Left renal pelvis (tissue), 4 donors: ENCODE measurements at regions not wholly inside any gene's neighbourhood (a gene's known extent, or its start where the extent isn't known, plus 50 kb on each side); places are given as distances from the start of the nearest gene placed in this dataset.
"Not testable (repeated sequence)": the region's sequence is repeated elsewhere in the genome, so short reads cannot be mapped to it uniquely, and the experiment has no call there.

Source experiments
- DNase-seq, 4 donors: peaks; one replicate each; pipeline ENCODE4 v3.0.0-alpha.2; 2013; ENCODE audit warnings: low read depth in 4 of 4, low spot score in 3 of 4

DNA sequence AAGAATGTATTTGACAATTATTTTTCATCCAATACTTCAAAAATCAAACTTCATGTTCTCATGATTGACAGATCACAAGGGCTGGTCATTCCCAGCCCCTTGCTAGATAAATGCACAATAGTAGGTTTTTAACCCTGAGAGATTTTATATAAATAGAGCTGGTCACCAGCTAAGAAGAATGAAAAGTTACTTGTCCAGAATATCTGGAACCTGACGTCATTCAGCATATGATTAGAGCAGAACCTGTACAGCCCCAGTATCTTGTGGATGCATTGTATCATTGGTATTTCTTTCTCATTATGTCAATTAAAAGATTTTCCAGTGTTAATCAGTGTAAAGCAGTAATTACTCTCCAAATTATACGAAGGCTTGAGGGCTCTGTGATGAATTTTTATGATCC is 202.8 kb upstream of the RND3 start:
- no peak for DNase-seq

DNA sequence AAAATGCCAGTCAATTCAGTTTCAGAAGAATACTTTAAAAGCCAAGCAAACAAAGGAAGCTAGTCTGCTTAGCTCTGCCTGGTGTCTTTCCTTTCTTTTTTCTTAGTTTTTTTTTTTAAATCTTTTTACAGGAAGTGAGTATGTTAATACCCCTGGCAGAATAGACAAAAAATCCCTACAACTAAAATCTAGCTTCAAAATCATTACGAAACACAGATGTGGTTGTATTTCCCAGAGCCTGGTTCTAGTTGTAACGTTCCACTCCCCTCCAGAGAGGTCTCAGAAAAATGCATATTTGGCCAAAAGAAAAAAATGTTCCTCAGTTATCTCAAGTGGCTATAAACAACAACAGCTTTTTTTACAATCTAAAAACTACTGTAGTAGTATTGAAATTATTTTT is 202.1 kb upstream of the RND3 start:
- no peak for DNase-seq

DNA sequence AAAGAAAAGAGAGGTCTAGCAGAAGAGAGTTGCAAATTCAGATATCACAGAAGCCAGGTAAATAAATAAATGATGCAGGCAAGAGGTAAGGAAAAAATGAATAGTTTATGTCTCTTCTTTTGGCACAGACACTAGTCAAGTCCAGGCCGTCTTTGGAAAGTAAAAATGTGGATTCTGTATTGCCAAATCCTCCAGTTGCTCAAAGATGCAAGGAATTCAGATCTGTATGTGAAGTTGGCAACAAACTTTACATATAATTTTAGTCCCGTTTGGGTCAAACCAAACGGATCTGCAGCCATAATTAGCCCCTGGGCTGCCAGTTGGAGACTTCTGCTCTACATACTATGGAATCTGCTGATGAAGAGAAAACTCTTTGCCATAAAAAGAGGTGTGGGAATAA is 200.5 kb upstream of the RND3 start:
- DNase-seq, result no peak

DNA sequence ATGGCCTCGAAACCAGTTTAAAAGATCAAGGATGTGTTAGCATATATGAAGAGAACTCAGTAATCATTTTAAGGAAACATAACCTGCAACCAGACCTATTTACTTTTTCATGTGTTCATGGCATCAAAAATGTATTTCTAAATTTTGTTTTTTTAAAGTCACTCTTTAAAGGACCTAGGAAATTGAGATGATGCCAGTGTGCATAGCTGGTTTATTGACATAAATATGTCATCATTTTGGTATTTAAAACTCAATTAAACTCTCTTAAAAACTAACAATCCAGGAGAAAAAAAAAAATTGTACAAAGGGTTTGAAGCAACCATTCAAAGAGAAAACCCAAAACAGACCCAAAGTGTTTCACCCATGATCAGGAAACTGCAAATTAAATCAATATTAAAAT is 198.9 kb upstream of the RND3 start:
- DNase-seq, result no peak

DNA sequence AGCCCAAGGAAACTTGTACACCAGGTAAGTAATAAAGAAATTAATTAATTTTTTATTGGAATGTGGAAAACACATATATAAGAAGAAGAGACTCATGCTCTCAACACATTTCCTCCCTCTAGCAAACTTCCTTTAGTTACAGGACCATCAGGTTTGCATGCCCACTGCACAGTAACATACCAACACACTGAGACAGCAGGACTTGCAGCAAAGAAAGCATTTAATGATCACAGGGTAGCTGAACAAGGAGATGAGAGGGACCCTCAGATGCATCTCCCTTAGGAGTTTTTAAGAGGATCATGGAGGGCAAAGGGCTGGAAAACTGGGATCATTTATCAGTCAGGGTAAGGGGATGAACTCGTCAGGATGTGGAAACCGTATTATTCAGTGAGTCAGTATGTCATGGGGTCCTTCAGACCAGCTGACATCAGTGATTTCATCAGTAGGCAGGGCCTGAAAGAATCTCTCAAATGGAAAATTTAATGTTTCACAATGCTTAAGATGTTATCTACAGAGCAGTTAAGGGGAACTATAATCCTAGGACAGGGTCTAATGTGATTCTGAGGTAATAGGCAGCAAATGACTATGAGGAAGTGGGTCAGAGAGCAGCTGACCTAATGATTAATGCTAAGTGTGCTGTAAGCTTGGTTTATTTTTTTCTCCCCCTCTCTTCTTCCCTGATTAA is 193.8 kb upstream of the RND3 start:
- DNase-seq, result no peak

DNA sequence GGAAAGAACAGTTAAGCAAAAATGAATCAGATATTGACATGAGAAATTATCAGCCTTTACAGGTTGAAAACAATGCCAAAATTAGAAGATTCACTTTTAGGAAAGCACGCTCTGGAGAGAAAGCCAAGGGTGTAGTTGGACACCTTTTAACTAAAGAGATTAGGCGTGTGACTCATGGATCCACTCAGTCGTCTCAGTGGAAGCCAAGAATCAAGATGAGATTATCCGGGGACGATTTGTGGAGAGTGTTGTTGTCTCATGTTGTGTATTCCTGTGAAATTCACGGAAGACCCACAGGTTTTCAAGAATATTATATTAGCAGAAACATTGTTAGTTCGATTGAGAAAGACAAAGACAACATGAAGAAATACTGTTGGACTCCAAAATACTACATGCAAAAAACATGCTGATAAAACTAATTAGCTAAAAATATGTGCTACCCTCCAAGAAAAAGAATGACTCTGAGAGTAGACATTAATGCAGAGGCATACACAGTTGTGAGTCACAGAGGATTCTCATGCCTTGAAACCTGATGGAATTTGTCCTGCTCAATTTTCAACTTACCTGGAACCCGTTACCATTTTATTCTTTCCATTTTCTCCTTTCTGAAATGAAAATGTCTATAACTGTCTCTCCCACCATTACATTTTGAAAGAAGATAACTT is 192.1 kb upstream of the RND3 start:
- DNase-seq, result no peak

DNA sequence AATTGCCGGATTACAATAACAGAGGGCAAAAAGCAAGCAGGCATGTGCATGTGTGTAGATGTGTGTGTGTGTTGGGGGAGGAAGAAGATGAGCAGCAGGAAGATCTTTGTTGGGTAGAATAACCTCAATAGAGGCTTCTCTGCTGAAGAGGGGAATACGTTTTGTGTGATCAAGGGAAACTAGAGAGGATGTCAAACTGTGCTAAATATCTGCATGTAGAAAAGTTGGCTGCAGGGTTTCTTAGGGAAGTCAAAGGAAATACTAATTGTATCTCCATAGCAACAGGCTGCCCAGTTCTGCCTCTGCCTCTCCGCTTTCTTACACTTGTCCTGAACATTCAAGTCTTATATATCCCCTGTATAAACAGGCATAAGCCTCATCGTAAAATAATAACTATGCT is 190.1 kb upstream of the RND3 start:
- no peak for DNase-seq

DNA sequence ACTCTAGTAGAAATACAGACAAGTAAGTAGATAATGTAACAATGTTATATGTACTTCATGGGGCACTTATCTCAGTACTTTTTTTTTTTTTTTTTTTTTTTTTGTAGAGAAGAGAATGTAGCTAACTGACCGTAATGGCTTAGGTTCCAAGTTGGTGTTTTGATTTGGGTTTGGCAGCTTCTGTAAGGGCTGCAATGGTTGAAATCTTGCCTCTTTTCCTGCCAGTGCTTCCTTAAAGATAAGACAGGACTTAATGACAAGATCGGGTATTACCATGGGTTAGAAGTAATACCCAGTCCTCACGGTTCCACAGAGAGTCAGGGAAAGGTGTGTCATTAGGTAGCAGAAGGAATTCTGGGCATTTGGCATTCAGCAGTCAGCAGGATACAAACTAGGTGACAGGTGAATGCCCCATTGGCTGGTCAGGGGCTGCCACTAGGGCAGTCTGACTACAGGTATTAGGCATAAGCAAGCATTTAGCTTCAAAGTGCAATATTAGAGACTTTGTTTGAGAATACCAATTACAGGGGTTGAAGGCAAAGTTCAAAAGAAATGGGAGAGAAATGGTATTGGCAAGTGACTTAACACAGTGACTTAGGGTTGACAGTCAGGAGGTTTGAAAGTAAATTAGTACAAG is 189.4 kb upstream of the RND3 start:
- DNase-seq, result no peak

DNA sequence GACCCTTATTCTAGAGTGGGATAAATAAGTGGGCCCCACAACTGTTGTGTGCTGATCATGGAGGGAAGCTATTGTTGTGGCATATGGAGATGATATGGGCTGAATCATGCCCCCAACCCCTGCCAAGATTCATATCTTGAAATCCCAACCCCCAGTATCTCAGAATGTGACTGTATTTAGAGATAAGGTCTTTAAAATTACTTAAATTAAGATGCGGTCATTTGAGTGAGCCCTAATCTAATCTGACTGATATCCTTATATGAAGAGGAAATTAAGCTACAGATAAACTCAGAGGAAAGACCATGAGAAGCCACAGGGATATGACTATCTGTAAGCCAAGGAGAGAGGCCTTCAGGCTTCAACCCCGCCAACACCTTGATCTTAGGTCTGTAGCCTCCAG is 188.3 kb upstream of the RND3 start:
- no peak for DNase-seq

DNA sequence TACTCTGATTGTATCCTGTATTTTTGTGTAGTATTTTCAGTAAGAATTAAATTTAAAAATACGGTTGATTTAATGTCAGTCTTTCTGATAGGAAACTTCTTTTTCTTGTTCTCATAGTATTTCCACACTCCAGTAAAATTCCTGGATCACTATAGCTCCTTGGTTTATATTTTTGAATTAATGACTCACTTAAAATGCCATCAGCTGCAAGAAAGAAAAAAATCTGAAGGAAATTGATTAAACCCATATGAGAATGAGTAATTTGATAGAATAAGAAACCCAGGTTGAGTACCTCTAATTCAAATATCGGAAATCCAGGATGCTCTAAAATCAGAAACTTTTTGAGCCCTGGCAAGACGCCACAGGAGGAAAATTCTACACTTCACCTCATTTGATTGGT is 186.8 kb upstream of the RND3 start:
- DNase-seq, result no peak

DNA sequence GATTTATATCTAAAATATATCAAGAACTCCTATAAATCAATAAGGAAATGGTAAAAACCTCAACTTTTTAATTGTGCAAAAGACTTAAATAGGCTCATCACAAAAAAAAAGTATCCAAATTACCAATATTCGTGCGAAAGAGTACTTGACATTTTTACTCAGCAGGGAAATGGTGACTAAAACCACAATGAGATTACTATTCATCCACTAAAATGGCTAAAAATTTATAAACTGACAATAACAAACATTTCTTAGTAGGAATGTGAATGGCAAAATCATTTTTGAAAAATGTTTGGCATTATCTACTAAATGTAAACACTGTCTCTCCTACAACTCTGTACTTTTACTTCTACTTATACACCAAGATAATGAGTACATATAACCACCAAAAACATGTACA is 184.8 kb upstream of the RND3 start:
- no peak for DNase-seq

DNA sequence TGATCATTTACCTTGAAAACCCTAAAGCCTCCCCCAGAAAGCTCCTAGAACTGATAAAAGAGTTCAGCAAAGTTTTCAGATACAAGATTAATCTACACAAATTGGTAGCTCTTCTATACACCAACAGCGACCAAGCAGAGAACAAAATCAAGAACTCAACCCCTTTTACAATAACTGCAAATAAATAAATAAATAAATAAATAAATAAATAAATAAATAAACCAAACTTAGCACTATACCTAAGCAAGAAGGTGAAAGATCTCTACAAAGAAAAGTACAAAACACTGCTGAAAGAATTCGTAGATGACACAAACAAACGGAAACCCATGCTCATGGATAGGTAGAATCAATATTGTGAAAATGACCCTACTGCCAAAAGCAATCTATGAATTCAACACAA is 182.0 kb upstream of the RND3 start:
- DNase-seq, result no peak

DNA sequence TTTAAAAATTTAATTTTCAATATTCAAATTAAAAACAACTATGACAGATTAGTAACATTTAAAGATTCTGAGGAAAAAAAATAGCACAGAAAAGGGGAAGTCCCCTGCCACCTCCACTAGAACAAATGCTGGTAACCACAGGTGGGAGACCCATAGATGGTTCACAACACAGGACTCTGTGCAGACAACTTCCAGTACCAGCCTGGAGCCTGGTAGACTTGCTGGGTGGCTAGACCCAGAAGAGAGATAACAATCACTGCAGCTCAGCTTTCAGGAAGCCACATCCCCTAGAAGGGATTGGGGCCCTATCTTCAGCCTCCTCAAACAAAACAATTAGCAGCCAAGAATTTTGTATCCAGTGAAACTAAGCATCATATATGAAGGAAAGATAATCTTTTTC is 179.6 kb upstream of the RND3 start:
- not testable (repeated sequence) for DNase-seq

DNA sequence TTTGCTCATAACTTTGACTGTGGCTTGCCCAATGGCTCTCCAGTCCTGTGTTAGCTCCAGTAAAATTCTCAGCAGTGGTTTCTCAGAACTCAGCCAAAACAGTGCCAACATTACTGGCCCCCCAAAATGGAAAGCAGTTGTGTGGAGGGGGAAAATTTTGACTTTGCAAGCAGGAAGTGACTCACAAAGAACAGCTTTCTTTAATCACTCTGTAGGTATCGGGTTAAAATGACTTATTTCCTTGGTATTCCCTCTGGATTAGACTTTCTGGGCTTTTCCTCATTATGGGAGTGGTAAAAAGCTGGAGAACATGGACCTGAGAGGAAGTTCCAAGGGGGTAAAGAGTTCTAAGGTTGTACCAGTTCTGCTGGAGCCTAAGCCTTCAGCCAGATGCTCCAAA is 175.7 kb upstream of the RND3 start:
- DNase-seq, result no peak

DNA sequence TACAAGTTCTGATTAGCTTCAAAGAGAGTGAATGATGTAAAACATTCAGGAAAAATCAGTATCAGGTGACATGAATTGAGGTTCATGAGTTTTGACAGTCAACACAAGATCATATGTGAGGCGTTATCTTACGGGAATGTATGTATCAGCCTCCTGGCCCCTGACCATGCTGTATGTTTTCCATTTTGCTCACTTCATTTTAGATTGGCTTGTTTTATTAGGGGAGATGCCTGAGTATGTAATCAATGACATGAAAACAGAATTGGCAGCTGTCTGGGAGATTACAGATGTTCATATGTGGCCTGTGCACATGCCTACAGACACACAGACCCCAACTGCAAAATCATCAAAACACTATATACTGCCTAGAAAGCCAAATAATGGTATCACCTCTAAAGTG is 168.5 kb upstream of the RND3 start:
- no peak for DNase-seq

DNA sequence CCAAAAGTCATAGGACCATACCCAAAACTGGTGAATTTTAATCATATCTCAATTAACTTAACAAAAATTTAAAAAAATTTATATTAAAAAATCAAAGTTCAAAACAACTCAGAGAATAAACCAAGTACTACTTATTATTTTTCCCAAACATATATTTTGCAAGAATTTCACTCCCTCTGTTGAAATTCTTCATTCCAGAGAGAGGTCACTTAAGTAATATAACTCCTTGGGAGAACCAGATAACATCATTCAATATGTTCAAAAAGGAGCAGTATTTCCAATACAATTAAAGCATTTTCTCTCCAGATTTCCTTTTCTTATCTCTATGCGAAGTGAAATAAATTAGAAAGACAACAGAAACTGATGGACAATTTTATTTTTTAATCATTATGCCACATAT is 165.9 kb upstream of the RND3 start:
- DNase-seq, result no peak

DNA sequence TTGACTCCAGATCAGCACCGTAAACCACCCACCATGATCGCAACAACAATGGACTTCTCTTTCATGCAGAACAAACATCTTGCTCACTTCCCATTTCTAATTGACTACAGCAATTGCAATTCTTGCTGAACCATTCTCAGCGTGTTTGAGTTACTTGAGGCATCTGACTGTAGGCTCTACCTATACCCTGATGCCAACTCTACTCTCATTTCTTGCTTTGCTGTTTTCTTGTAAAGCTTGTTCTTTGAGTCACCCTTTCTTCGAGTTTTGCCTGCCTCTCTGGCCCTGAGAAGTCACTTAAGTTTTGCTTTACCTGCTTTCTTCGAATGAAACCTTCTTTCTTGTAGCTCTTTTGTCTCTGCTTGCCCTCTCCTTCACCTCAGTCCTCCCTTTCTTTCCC is 160.5 kb upstream of the RND3 start:
- DNase-seq, result no peak

DNA sequence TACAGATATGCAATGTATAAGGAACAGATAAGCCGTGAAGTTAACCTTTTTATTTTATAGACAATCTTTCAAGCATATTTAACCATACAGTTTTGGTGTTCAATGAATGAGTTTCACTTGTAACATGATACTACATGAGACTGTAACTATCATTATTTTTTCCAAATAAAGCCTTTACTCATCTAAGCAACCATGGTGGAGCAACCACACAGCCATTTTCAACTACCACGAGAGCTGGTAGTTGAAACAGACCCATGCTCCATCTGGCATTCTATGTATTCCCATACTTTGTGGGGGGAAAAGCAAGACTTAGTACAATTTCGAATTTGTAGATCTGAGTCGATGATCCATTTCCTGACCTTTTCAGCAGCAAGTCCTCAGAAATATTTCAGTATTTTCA is 159.3 kb upstream of the RND3 start:
- DNase-seq, result no peak

DNA sequence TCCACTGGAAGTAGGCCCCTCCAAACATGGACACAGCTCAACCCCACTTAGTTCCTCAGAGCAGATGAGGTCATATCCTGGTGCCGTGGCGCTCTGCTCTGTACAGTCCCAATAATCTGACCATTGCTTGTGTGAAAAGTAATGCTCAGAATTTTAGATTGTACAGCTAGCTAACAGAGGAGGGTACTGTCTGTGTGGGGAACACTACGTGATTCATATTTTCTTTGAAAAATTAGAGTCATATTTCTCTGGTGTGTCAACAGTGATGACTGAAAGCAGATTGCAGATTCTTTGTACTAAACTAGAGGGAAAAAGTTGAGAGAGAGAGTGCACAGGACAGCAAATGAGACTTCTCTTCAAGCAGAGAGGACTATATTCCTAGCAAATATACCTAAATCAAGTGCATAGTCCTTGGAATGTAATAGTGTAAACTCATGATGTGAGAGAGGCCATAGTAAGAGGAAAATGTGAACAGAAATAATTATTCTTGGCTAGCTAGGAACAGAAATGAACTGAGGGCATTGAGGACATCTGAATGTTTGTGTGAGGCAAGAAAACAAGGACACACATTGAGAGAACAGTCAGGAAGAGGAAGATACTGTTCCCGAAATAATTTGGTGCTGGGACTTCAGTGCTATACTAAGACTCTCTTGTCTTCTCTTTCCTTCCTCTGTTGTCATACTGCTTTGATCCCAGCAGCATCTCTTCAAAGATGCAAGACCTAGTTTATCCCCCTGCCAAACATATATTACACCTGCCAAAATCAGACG is 157.0 kb upstream of the RND3 start:
- no peak for DNase-seq

DNA sequence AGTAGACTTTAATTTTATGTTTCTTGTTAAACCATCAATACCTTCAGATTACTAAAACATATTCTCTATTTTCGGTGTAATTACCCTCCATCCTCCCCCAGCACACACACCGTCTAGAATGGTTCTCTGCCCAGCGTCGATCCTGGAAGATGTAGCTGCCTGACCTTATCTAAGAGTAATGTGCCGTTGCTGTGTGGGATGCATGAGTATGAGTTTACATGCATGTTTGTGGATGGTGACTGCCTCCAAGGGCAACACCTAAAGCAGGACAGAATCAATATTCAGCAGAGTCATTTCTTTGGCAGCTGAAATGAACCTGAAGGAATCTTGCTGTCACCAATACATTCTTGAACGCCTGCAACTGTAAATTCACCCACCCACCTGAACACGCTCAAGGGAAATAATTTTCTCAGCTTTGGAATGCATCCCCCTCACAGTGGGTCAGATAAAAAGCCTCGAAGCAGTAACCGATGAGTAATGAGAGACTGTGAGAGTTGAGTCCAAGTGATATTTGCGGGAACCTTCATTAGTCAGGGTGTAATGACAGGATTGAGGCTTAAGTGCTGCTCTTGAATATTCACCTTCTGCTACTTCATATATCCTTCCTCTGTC is 155.8 kb upstream of the RND3 start:
- DNase-seq, result no peak

DNA sequence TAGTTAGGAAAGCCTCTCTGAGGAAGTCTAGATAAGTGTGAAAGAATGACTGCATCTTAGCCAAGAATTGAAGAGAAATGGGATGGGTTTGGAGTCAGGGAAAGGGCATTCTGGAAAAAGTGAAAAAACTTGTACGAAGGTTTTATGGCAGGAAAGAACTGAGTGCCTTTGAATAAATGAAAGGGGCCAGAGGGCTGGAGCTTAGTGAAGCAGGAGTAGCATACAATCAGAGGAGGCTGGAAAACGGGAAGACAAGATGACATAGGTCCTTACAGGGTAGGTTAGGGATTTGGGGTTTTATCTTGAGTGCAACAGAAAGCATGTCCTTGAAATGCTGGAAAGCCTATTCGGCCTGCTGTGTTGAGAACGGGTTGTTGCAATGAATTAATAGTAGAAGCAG is 152.6 kb upstream of the RND3 start:
- DNase-seq, result no peak
